DMS153 treated with DMSO at 0.1 percent for 48 hours (cell line): ENCODE measurements at regions not wholly inside any gene's neighbourhood (a gene's known extent, or its start where the extent isn't known, plus 50 kb on each side); places are given as distances from the start of the nearest gene placed in this dataset.
"Not testable (repeated sequence)": the region's sequence is repeated elsewhere in the genome, so short reads cannot be mapped to it uniquely, and the experiment has no call there.

Experiments used
- DNase-seq: peaks from one replicate; lab custom pipeline; 2025; ENCODE audit not compliant: unreplicated experiment; lab: John Stamatoyannopoulos, UW

- no peak for DNase-seq
These were observed 661.5 kb downstream of the REEP3 start for GRCh38 chr10:64182671-64183070.

GRCh38 chr10:64191286-64191685 lies 670.1 kb downstream of the REEP3 start:
- DNase-seq, result no peak

- DNase-seq, result no peak
These were observed 675.6 kb downstream of the REEP3 start for GRCh38 chr10:64196638-64197315.

- no peak for DNase-seq
These were observed 680.7 kb downstream of the REEP3 start for GRCh38 chr10:64201936-64202335.

GRCh38 chr10:64204504-64204903 lies 683.3 kb downstream of the REEP3 start:
- not testable (repeated sequence) for DNase-seq

GRCh38 chr10:64206409-64206808 lies 685.2 kb downstream of the REEP3 start:
- DNase-seq, result no peak

- no peak for DNase-seq
These were observed 688.4 kb downstream of the REEP3 start for GRCh38 chr10:64209561-64209960.

- DNase-seq, result no peak
These were observed 689.0 kb downstream of the REEP3 start for GRCh38 chr10:64210211-64210610.

- DNase-seq, result no peak
These were observed 690.3 kb downstream of the REEP3 start for GRCh38 chr10:64211466-64211865.

- DNase-seq, result no peak
These were observed 693.9 kb downstream of the REEP3 start for GRCh38 chr10:64215088-64215487.

- no peak for DNase-seq
These were observed 698.2 kb downstream of the REEP3 start for GRCh38 chr10:64219271-64220025.

- DNase-seq, result no peak
These were observed 713.3 kb downstream of the REEP3 start for GRCh38 chr10:64234489-64234888.

GRCh38 chr10:64257704-64258103 lies 736.5 kb downstream of the REEP3 start:
- DNase-seq, result no peak

GRCh38 chr10:64261092-64261491 lies 739.9 kb downstream of the REEP3 start:
- no peak for DNase-seq

GRCh38 chr10:64261676-64262075 lies 740.5 kb downstream of the REEP3 start:
- no peak for DNase-seq

- DNase-seq, result no peak
These were observed 744.8 kb downstream of the REEP3 start for GRCh38 chr10:64265961-64266360.

GRCh38 chr10:64271508-64271907 lies 750.3 kb downstream of the REEP3 start:
- no peak for DNase-seq

GRCh38 chr10:64271983-64272382 lies 750.8 kb downstream of the REEP3 start:
- no peak for DNase-seq

- no peak for DNase-seq
These were observed 753.8 kb downstream of the REEP3 start for GRCh38 chr10:64275001-64275400.

GRCh38 chr10:64275774-64276173 lies 754.6 kb downstream of the REEP3 start:
- DNase-seq, result no peak

GRCh38 chr10:64277536-64277935 lies 756.3 kb downstream of the REEP3 start:
- no peak for DNase-seq

- no peak for DNase-seq
These were observed 762.4 kb downstream of the REEP3 start for GRCh38 chr10:64283621-64284020.

- no peak for DNase-seq
These were observed 765.3 kb downstream of the REEP3 start for GRCh38 chr10:64286533-64286932.
